Peyer's patch (tissue), 4 donors: ENCODE measurements at regions not wholly inside any gene's neighbourhood (a gene's known extent, or its start where the extent isn't known, plus 50 kb on each side); places are given as distances from the start of the nearest gene placed in this dataset.

ENCODE experiments used
- DNase-seq, 3 donors: peaks; one replicate each; pipeline ENCODE4 v3.0.0-alpha.2; 2017 to 2019
- H3K27ac ChIP-seq, 4 donors: fragments of 200-600 bp; sonication (generic); one replicate each; pipeline ENCODE4 v1.5.1; 2016 to 2019
- H3K27me3 ChIP-seq, 2 donors: fragments of 200-600 bp; sonication (generic); one replicate each; pipeline ENCODE4 v1.5.1; 2019
- H3K36me3 ChIP-seq, 3 donors: fragments of 200-600 bp; sonication (generic); one replicate each; pipeline ENCODE4 v1.5.1; 2016 to 2019
- H3K4me1 ChIP-seq, 4 donors: fragments of 200-600 bp; sonication (generic); one replicate each; pipeline ENCODE4 v1.5.1; 2016 to 2019
- H3K4me3 ChIP-seq, 4 donors: fragments of 200-600 bp; sonication (generic); 1 replicate in 3 of 4; 2 replicates in 1 of 4; pipeline ENCODE4 v1.5.1; 2016 to 2019; ENCODE audit warnings: mild to moderate bottlenecking in 1 of 4
- H3K9me3 ChIP-seq, 4 donors: fragments of 200-600 bp; sonication (generic); one replicate each; pipeline ENCODE4 v1.5.1; 2016 to 2019; ENCODE audit warnings: mild to moderate bottlenecking in 1 of 4
- POLR2A ChIP-seq, 2 donors: fragments of 450-650 bp; IDR thresholded peaks; one replicate each; pipeline ENCODE4 v1.5.1; 2017; ENCODE audit warnings: antibody characterized with exemption in 2 of 2, mild to moderate bottlenecking in 2 of 2, moderate library complexity in 2 of 2
- TF ChIP-seq, protein P1 (sequence below), 6 experiments: fragments of 450-650 bp in 4 of 6; fragments of 200-600 bp in 2 of 6; sonication (generic) in 1 of 6; IDR thresholded peaks; one replicate each; pipeline ENCODE4 v1.5.1; 2017 to 2019; ENCODE audit warnings: antibody characterized with exemption in 6 of 6, mild to moderate bottlenecking in 3 of 6, moderate library complexity in 1 of 6

DNA sequence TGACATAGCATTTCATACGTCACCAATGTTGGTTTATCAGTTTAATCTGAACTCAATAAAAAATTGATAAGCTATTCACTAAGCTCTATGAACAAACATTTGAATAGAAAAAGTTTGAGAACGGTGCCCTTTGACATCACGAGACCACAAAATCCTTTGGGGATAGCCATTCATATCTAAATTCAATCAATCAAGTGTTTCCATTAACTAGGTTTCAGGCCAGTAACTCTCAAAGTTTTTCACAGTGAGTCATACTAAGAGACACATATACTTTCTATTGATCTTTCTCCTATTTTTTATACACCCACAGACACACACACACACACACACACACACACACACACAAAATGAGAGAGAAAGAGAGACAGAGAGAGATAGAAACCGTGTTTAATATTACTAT is 235.4 kb upstream of the SNX7 start:
- Histone ChIP-seq H3K36me3 (no peaks in the 10 kb centered on the region), H3K27me3 (no peaks in the 10 kb centered on the region), H3K27ac (no peak overlapping the region), H3K4me3 (no peak overlapping the region), H3K4me1 (no peaks in the 10 kb centered on the region), H3K9me3 (no peaks in the 10 kb centered on the region)
- DNase-seq = no peak
- TF ChIP-seq POLR2A (IDR thresholded peaks at IDR 0.05) = no peak
- TF ChIP-seq, protein P1, sequence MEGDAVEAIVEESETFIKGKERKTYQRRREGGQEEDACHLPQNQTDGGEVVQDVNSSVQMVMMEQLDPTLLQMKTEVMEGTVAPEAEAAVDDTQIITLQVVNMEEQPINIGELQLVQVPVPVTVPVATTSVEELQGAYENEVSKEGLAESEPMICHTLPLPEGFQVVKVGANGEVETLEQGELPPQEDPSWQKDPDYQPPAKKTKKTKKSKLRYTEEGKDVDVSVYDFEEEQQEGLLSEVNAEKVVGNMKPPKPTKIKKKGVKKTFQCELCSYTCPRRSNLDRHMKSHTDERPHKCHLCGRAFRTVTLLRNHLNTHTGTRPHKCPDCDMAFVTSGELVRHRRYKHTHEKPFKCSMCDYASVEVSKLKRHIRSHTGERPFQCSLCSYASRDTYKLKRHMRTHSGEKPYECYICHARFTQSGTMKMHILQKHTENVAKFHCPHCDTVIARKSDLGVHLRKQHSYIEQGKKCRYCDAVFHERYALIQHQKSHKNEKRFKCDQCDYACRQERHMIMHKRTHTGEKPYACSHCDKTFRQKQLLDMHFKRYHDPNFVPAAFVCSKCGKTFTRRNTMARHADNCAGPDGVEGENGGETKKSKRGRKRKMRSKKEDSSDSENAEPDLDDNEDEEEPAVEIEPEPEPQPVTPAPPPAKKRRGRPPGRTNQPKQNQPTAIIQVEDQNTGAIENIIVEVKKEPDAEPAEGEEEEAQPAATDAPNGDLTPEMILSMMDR (IDR thresholded peaks at IDR 0.05) = no peak

DNA sequence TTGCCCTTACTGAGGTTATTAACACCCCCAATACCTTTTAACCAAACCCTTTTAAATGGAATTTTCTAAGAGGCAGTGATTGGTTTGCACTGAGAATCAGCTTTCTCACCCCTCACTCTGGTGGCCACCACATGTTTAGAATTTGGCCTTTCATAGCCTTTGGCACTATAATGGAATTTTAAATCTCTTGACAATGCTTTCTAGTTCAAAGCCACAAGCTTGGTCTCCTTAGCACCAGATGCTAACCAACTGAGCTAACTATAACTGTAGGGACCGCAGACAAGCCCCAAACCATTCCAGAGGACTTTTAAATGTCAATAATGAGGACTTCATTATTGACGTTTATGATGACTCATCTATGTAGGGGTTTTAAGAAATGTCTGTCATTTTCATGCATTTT is 238.7 kb upstream of the SNX7 start:
- Histone ChIP-seq H3K36me3 (no peaks in the 10 kb centered on the region), H3K4me1 (no peaks in the 10 kb centered on the region), H3K4me3 (no peak overlapping the region), H3K9me3 (no peaks in the 10 kb centered on the region), H3K27ac (no peak overlapping the region), H3K27me3 (no peaks in the 10 kb centered on the region)
- no peak for DNase-seq
- TF ChIP-seq, protein P1 (IDR thresholded peaks at IDR 0.05) = no peak
- no peak for TF ChIP-seq POLR2A (IDR thresholded peaks at IDR 0.05)

DNA sequence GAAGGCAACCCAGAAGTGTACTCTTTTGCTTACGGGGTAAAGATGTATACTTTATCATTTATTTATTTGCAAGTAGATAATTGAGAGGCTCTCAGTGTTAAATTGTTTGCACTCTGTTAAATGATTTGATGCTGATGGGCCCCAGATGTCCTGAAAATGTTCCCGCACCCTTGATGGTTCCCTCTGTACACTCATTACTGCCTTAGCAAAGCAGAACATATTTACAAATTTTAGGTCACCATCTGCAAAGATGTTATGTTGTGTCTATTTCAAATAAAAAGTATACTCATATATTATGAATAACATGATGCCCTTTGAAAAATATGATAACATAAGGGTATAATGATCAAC is 240.5 kb upstream of the SNX7 start:
- no peak overlapping the region for H3K27ac ChIP-seq
- H3K4me1 ChIP-seq = no peaks in the 10 kb centered on the region
- no peaks in the 10 kb centered on the region for H3K27me3 ChIP-seq
- H3K4me3 ChIP-seq = no peak overlapping the region
- TF ChIP-seq POLR2A (IDR thresholded peaks at IDR 0.05) = no peak
- TF ChIP-seq, protein P1 (IDR thresholded peaks at IDR 0.05) = no peak
- H3K36me3 ChIP-seq = no peaks in the 10 kb centered on the region
- no peaks in the 10 kb centered on the region for H3K9me3 ChIP-seq
- DNase-seq = no peak

DNA sequence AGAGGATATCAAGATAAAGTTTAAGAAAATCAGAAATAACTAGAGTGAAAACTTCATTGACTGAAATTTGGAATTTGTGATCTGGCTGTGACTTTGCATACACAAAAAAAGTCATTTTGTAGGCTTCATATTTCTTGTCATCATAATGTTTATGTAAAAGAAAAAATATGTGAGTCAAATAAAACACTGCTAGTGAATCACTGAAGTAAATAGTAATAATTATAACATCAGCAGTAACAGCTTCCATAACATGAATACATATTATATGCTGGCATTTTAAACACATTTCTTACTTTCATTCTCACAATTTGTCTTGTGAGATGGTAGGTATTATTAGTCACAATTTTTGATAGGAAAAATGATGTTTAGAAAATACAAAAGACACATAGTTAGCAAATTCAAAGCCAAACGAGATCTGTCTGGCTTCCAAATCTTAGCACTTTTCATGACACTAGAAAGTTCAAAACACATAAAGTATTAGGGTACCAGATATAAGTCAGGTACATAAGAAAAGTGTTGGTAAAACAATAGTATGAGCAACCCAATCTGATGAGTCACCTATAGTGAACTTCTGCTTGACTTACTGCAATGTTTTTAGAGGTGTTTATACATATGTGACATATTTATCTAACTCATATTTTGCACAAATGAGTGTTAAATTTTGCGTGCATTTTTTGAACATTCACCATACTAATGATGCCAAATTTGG is 241.0 kb upstream of the SNX7 start:
- Histone ChIP-seq H3K9me3 (no peaks in the 10 kb centered on the region), H3K27ac (no peak overlapping the region), H3K27me3 (no peaks in the 10 kb centered on the region), H3K4me1 (no peaks in the 10 kb centered on the region), H3K36me3 (no peaks in the 10 kb centered on the region), H3K4me3 (no peak overlapping the region)
- TF ChIP-seq POLR2A (IDR thresholded peaks at IDR 0.05) = no peak
- TF ChIP-seq, protein P1 (IDR thresholded peaks at IDR 0.05) = no peak
- DNase-seq = no peak

DNA sequence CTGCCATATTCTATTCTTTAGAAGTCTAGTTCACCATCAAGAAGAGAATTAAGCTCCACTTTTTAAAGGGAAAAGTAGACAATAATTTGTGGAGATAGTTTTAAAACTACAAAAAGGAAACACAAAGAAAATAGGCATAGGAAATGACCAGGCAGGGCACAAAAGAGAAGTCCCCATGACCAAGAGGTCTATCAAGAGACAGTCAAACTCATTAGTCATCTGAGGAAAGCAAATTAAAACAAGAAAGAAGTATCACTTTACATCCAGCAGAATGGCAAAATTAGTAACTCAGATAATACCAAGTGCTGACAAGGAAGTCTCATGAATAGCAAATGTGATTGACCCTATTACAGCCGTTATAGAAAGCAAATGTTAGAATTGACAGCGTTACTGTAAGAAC is 243.7 kb upstream of the SNX7 start:
- TF ChIP-seq, protein P1 (IDR thresholded peaks at IDR 0.05) = no peak
- TF ChIP-seq POLR2A (IDR thresholded peaks at IDR 0.05) = no peak
- H3K9me3 ChIP-seq = no peaks in the 10 kb centered on the region
- no peaks in the 10 kb centered on the region for H3K36me3 ChIP-seq
- H3K27me3 ChIP-seq = no peaks in the 10 kb centered on the region
- no peak overlapping the region for H3K27ac ChIP-seq
- H3K4me3 ChIP-seq = no peak overlapping the region
- no peaks in the 10 kb centered on the region for H3K4me1 ChIP-seq
- no peak for DNase-seq

DNA sequence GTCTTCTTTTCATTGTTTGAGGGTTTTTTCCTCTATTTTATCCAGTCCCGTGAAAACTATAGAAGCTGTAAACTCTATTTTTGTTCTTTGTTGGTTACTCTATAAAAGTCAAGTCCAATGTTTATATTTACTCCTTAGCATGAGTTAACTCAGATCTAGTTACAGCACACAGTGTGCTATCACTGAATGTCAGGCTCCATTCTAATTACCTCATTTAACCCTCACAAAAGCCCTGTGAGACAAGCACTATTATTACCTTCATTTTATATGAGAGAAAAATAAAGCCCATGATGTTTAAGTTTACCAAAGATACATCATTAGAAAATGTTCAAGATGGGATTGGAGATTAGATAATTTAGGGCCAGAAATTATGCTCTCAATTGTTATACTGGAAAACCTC is 251.4 kb upstream of the SNX7 start:
- H3K27ac ChIP-seq = no peak overlapping the region
- DNase-seq = no peak
- H3K4me3 ChIP-seq = no peak overlapping the region
- H3K9me3 ChIP-seq = no peaks in the 10 kb centered on the region
- no peaks in the 10 kb centered on the region for H3K27me3 ChIP-seq
- TF ChIP-seq, protein P1 (IDR thresholded peaks at IDR 0.05) = no peak
- TF ChIP-seq POLR2A (IDR thresholded peaks at IDR 0.05) = no peak
- no peaks in the 10 kb centered on the region for H3K4me1 ChIP-seq
- no peaks in the 10 kb centered on the region for H3K36me3 ChIP-seq
